ENCODE measurements at regions not wholly inside any gene's neighbourhood (a gene's known extent, or its start where the extent isn't known, plus 50 kb on each side); places are given as distances from the start of the nearest gene placed in this dataset.

DNA sequence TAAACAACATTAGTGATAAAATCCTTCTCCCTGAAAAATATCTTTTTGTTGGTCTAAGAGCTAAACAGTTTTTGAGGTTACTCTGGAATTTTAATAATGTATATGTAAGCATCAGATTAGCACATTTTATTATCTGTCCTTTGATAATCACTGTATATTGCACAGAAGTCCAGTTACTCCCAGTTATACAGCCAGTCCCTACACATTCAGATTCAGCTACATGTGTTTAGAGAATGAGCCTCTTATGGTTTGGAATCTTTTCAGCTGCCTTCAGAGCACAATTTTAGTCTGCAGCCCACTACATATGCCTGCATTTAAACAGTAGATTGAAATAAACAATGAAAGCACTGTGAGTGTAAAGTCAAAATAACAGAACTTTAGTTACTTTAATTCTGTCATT lies 438.2 kb downstream of the ARHGEF28 start:
- Histone ChIP-seq H2BK5ac (ENCODE audit: low read depth, low read length) (no peak overlapping the region), H3K4me2 (ENCODE audit: insufficient read depth in 1 of 2, low read depth in 2 of 2, low read length in 2 of 2) (no peak overlapping the region), H3K27me3 (replicated peaks in 1 of 4; ENCODE audit: control insufficient read depth in 3 of 4, extremely low read depth in 1 of 4, insufficient read depth in 3 of 4, low read length in 3 of 4) (no peaks in the 10 kb centered on the region), H3K9me3 (ENCODE audit: insufficient read depth in 2 of 2, low read depth in 1 of 2, low read length in 1 of 2) (no peaks in the 10 kb centered on the region), H2BK120ac (replicated peaks; ENCODE audit: low read depth, low read length) (no peak overlapping the region), H4K8ac (ENCODE audit: extremely low read depth, insufficient read depth, low read length) (no peak overlapping the region), H3K18ac (ENCODE audit: extremely low read depth, low read length) (no peak overlapping the region), H4K20me1 (replicated peaks in 1 of 2; ENCODE audit: control insufficient read depth in 1 of 2, insufficient read depth in 2 of 2, low read length in 2 of 2) (no peaks in the 10 kb centered on the region), H3K36me3 (ENCODE audit: control insufficient read depth in 2 of 4, insufficient read depth in 4 of 4, low read length in 3 of 4) (no peaks in the 10 kb centered on the region), H3K23me2 (ENCODE audit: low read depth, low read length) (peaks cover 5% of the 10 kb centered on the region; the same call in 1 of the 2 replicates), H3K56ac (replicated peaks; ENCODE audit: insufficient read length, low read depth, low read length) (no peak overlapping the region), H3K9ac (replicated peaks in 1 of 4; ENCODE audit: extremely low read depth in 1 of 4, low read depth in 3 of 4, low read length in 3 of 4) (no peak overlapping the region), H3K4me3 (ENCODE audit: extremely low read depth in 1 of 4, insufficient read depth in 2 of 4, low read depth in 3 of 4, low read length in 4 of 4) (no peak overlapping the region), H3K4me1 (replicated peaks in 1 of 4; ENCODE audit: control insufficient read depth in 3 of 4, insufficient read depth in 4 of 4, low read length in 3 of 4) (no peaks in the 10 kb centered on the region), H3K14ac (ENCODE audit: insufficient read length) (no peak overlapping the region), H2BK20ac (ENCODE audit: low read length) (no peak overlapping the region), H2AK5ac (ENCODE audit: low read depth, low read length) (no peak overlapping the region), H2BK15ac (ENCODE audit: low read length) (no peak overlapping the region), H3K23ac (ENCODE audit: insufficient read length) (no peak overlapping the region), H3K27ac (ENCODE audit: low read depth, low read length) (no peak overlapping the region), H2AFZ (ENCODE audit: low read length) (no peak overlapping the region), H4K91ac (replicated peaks; ENCODE audit: insufficient read length, low read length) (no peak overlapping the region), H3K79me2 (ENCODE audit: control insufficient read depth in 1 of 2, insufficient read depth in 2 of 2, low read length in 2 of 2) (no peaks in the 10 kb centered on the region), H3K4ac (replicated peaks; ENCODE audit: insufficient read length, low read depth, low read length) (no peak overlapping the region), H2BK12ac (ENCODE audit: low read depth, low read length) (no peak overlapping the region), H3K79me1 (ENCODE audit: low read depth, low read length) (no peaks in the 10 kb centered on the region), H4K5ac (ENCODE audit: insufficient read length, low read depth, low read length) (no peak overlapping the region)
- DNase-seq (ENCODE audit: low read depth in 1 of 2, low spot score in 2 of 2) (no peak), FAIRE-seq (no peak)
- POLR2A ChIA-PET (ENCODE audit: partially characterized antibody) = no interaction called here
- TF ChIP-seq RBBP5 (IDR thresholded peaks at IDR 0.05; ENCODE audit: borderline replicate concordance, low read depth, low read length) (no peak), SP1 (IDR thresholded peaks at IDR 0.05; ENCODE audit: low read depth, low read length) (no peak), NRF1 (IDR thresholded peaks at IDR 0.05; ENCODE audit: low read depth, low read length) (no peak), POLR2A (IDR thresholded peaks at IDR 0.05; ENCODE audit: control extremely low read depth in 1 of 2, low read depth in 2 of 2, low read length in 2 of 2) (no peak), CHD1 (IDR thresholded peaks at IDR 0.05; ENCODE audit: low read depth, low read length) (no peak), KDM1A (IDR thresholded peaks at IDR 0.05; ENCODE audit: borderline replicate concordance, low read length) (no peak), HDAC6 (IDR thresholded peaks at IDR 0.05; ENCODE audit: low read depth, low read length) (no peak), CREB1 (IDR thresholded peaks at IDR 0.05) (no peak), HDAC2 (IDR thresholded peaks at IDR 0.05; ENCODE audit: borderline replicate concordance in 1 of 2, low read depth in 2 of 2, low read length in 2 of 2) (no peak)
- CTCF ChIA-PET (ENCODE audit: partially characterized antibody) = no interaction called here
